CD14-positive monocyte (primary cell): ENCODE measurements at regions not wholly inside any gene's neighbourhood (a gene's known extent, or its start where the extent isn't known, plus 50 kb on each side); places are given as distances from the start of the nearest gene placed in this dataset.

Experiments used
- DNase-seq, 3 donors: peaks; one replicate each; pipeline ENCODE4 v3.0.0-alpha.2; 2011 to 2022
- H2AFZ ChIP-seq: 2 replicates; pipeline ENCODE4 v1.6.0; 2012; ENCODE audit warnings: mild to moderate bottlenecking, low read depth, low read length, inconsistent platforms; ENCODE audit not compliant: insufficient read depth, poor library complexity, severe bottlenecking
- H3K27ac ChIP-seq, 2 donors: 1 replicate in 1 of 2; 2 replicates in 1 of 2; pipeline ENCODE4 v1.5.1; 2012 to 2013; ENCODE audit warnings: low read length in 2 of 2, control low read depth in 1 of 2, inconsistent platforms in 1 of 2, low read depth in 1 of 2, mild to moderate bottlenecking in 1 of 2
- H3K27me3 ChIP-seq, 2 donors: one replicate each; pipeline versions ENCODE4 v1.6.0 to v1.6.1; 2011 to 2013; ENCODE audit warnings: low read length in 2 of 2; ENCODE audit not compliant: control insufficient read depth in 2 of 2, insufficient read depth in 2 of 2
- H3K36me3 ChIP-seq, 2 donors: replicated peaks in 1 of 2; 1 replicate in 1 of 2; 2 replicates in 1 of 2; pipeline versions ENCODE4 v1.5.1 to v1.6.1; 2012 to 2013; ENCODE audit warnings: low read length in 2 of 2, control low read depth in 1 of 2, inconsistent platforms in 1 of 2, mild to moderate bottlenecking in 1 of 2; ENCODE audit not compliant: insufficient read depth in 2 of 2, control insufficient read depth in 1 of 2
- H3K4me1 ChIP-seq, 2 donors: 1 replicate in 1 of 2; 2 replicates in 1 of 2; pipeline versions ENCODE4 v1.5.1 to v1.6.1; 2012 to 2013; ENCODE audit warnings: low read length in 2 of 2, control low read depth in 1 of 2, inconsistent platforms in 1 of 2, mild to moderate bottlenecking in 1 of 2, moderate library complexity in 1 of 2; ENCODE audit not compliant: insufficient read depth in 2 of 2, control insufficient read depth in 1 of 2
- H3K4me2 ChIP-seq: replicated peaks from 2 replicates; pipeline ENCODE3; 2012; ENCODE audit warnings: low read length, moderate library complexity, mild to moderate bottlenecking; ENCODE audit not compliant: poor library complexity, severe bottlenecking; ENCODE audit errors: extremely low read depth
- H3K4me3 ChIP-seq, 3 experiments: fragments of 200-600 bp in 1 of 3; sonication (generic) in 1 of 3; replicated peaks in 1 of 3; 1 replicate in 2 of 3; 2 replicates in 1 of 3; pipeline ENCODE4 v1.5.1; 2011 to 2013; ENCODE audit warnings: low read length in 3 of 3, mild to moderate bottlenecking in 3 of 3, control low read depth in 2 of 3, low read depth in 2 of 3, inconsistent platforms in 1 of 3, moderate library complexity in 1 of 3
- H3K79me2 ChIP-seq: 2 replicates; pipeline ENCODE4 v1.6.0; 2012; ENCODE audit warnings: mild to moderate bottlenecking, control low read depth, inconsistent platforms, low read length, moderate library complexity; ENCODE audit not compliant: insufficient read depth
- H3K9ac ChIP-seq: 2 replicates; pipeline ENCODE4 v1.6.0; 2017; ENCODE audit warnings: low read length, mild to moderate bottlenecking; ENCODE audit not compliant: insufficient read depth, poor library complexity, severe bottlenecking
- H3K9me3 ChIP-seq, 2 donors: replicated peaks in 1 of 2; 1 replicate in 1 of 2; 2 replicates in 1 of 2; pipeline versions ENCODE4 v1.5.1 to v1.6.1; 2012 to 2013; ENCODE audit warnings: low read length in 2 of 2, control low read depth in 1 of 2; ENCODE audit not compliant: control insufficient read depth in 1 of 2, insufficient read depth in 1 of 2
- H4K20me1 ChIP-seq: 2 replicates; pipeline ENCODE4 v1.6.0; 2012; ENCODE audit warnings: mild to moderate bottlenecking, low read length, control low read depth, moderate library complexity; ENCODE audit not compliant: insufficient read depth
- H3K27ac Mint-ChIP-seq, 7 donors: one replicate each; pipeline ENCODE4 v1.8.0; 2020; ENCODE audit warnings: mild to moderate bottlenecking in 7 of 7, mixed read lengths in 7 of 7, moderate library complexity in 6 of 7, inconsistent platforms in 2 of 7
- H3K27me3 Mint-ChIP-seq, 3 donors: one replicate each; pipeline ENCODE4 v1.8.0; 2021 to 2022; ENCODE audit warnings: low read depth in 3 of 3, mild to moderate bottlenecking in 3 of 3, mixed read lengths in 3 of 3, moderate library complexity in 3 of 3, inconsistent platforms in 1 of 3
- H3K36me3 Mint-ChIP-seq, 2 donors: one replicate each; pipeline ENCODE4 v1.8.0; 2020; ENCODE audit warnings: mixed read lengths in 2 of 2, inconsistent platforms in 1 of 2, mild to moderate bottlenecking in 1 of 2
- H3K4me1 Mint-ChIP-seq: one replicate; pipeline ENCODE4 v1.8.0; 2020; ENCODE audit warnings: mild to moderate bottlenecking, mixed read lengths
- H3K4me3 Mint-ChIP-seq, 2 donors: one replicate each; pipeline ENCODE4 v1.8.0; 2020; ENCODE audit warnings: mild to moderate bottlenecking in 2 of 2, mixed read lengths in 2 of 2, moderate library complexity in 1 of 2
- H3K9me3 Mint-ChIP-seq, 7 donors: one replicate each; pipeline ENCODE4 v1.8.0; 2020 to 2022; ENCODE audit warnings: mixed read lengths in 7 of 7, mild to moderate bottlenecking in 6 of 7, moderate library complexity in 6 of 7, inconsistent platforms in 2 of 7
- WGBS: methylation state at CpG from one replicate; pipeline ENCODE4 v1.1.5; 2013; ENCODE audit warnings: missing lambda C conversion rate; ENCODE audit not compliant: insufficient coverage; 5-methylcytosine and 5-hydroxymethylcytosine counted together
- intact Hi-C, 2 donors: fragments of 100-400 bp; cut with micrococcal nuclease; formaldehyde crosslinking; loops; one replicate each; pipeline versions ENCODE4 v1.15.0 to v1.15.1; 2023
- TF ChIP-seq, protein P1 (sequence below): fragments of 200-600 bp; IDR thresholded peaks from one replicate; pipeline ENCODE4 v1.8.0; 2022; ENCODE audit warnings: antibody characterized with exemption, mild to moderate bottlenecking

- no peaks in the 10 kb centered on the region for H3K79me2 ChIP-seq
- no peaks in the 10 kb centered on the region for H4K20me1 ChIP-seq
- H3K4me1 ChIP-seq = no peaks in the 10 kb centered on the region
- H3K9ac ChIP-seq = no peak overlapping the region
- Mint-ChIP-seq H3K4me3 (no peak overlapping the region), H3K4me1 (no peaks in the 10 kb centered on the region), H3K9me3 (peaks cover 0 to 4% (median 0%) of the 10 kb centered on the region in 7 donors), H3K27me3 (no peaks in the 10 kb centered on the region), H3K27ac (no peak overlapping the region), H3K36me3 (no peaks in the 10 kb centered on the region)
- TF ChIP-seq, protein P1, sequence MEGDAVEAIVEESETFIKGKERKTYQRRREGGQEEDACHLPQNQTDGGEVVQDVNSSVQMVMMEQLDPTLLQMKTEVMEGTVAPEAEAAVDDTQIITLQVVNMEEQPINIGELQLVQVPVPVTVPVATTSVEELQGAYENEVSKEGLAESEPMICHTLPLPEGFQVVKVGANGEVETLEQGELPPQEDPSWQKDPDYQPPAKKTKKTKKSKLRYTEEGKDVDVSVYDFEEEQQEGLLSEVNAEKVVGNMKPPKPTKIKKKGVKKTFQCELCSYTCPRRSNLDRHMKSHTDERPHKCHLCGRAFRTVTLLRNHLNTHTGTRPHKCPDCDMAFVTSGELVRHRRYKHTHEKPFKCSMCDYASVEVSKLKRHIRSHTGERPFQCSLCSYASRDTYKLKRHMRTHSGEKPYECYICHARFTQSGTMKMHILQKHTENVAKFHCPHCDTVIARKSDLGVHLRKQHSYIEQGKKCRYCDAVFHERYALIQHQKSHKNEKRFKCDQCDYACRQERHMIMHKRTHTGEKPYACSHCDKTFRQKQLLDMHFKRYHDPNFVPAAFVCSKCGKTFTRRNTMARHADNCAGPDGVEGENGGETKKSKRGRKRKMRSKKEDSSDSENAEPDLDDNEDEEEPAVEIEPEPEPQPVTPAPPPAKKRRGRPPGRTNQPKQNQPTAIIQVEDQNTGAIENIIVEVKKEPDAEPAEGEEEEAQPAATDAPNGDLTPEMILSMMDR = no peak
- WGBS = 100% methylated on average over 1 of the region's 3 CpGs
- H3K36me3 ChIP-seq = no peaks in the 10 kb centered on the region
- no peak overlapping the region for H3K27ac ChIP-seq
- H2AFZ ChIP-seq = no peak overlapping the region
- H3K27me3 ChIP-seq = no peaks in the 10 kb centered on the region
- DNase-seq = no peak
- H3K4me3 ChIP-seq = no peak overlapping the region
- intact Hi-C loops = no loop called here
- no peak overlapping the region for H3K4me2 ChIP-seq
- H3K9me3 ChIP-seq = no peaks in the 10 kb centered on the region
These were observed 351.6 kb upstream of the CNR1 start for GRCh38 chr6:88517737-88518136.

DNA sequence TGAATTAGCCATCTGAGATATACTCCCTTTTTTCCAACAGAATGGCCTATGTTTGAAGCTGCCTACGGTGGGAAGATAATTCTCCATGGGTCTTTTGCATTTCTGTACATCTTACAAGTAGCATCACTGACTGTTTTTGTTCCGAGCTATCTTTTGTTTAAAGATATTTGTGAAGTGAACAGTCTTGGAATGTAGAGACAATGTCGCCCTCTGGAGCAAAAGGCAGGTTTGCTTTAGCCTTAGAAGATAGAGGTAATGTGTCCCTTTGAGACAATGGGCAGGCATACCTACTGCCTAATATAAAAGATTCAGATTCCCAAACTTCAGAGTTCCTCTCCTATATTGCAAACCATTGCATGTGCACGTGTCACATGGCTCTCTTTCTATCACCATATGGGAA lies 347.8 kb upstream of the CNR1 start:
- Mint-ChIP-seq H3K36me3 (no peaks in the 10 kb centered on the region), H3K4me1 (no peaks in the 10 kb centered on the region), H3K4me3 (no peak overlapping the region), H3K9me3 (peaks cover 0 to 3% (median 0%) of the 10 kb centered on the region in 7 donors), H3K27ac (no peak overlapping the region), H3K27me3 (peaks cover 0 to 2% (median 0%) of the 10 kb centered on the region in 3 donors)
- intact Hi-C loops = no loop called here
- 88% methylated on average over 1 of the region's 4 CpGs for WGBS
- Histone ChIP-seq H3K36me3 (no peaks in the 10 kb centered on the region), H3K79me2 (no peaks in the 10 kb centered on the region), H3K9me3 (no peaks in the 10 kb centered on the region), H4K20me1 (no peaks in the 10 kb centered on the region), H3K9ac (no peak overlapping the region), H3K4me1 (no peaks in the 10 kb centered on the region), H3K27ac (no peak overlapping the region), H2AFZ (no peak overlapping the region), H3K4me2 (no peak overlapping the region), H3K27me3 (no peaks in the 10 kb centered on the region), H3K4me3 (no peak overlapping the region)
- no peak for DNase-seq
- TF ChIP-seq, protein P1 = no peak
